Ramos (cell line): ENCODE measurements at regions not wholly inside any gene's neighbourhood (a gene's known extent, or its start where the extent isn't known, plus 50 kb on each side); places are given as distances from the start of the nearest gene placed in this dataset.

Experiments used
- in situ Hi-C: fragments of 300-500 bp; cut with MboI; formaldehyde crosslinking; loops from one replicate; pipeline ENCODE4 v1.14.3; 2022; ENCODE audit warnings: low sequenced_read_pairs; ENCODE audit not compliant: unreplicated experiment

GRCh38 chr13:110773480-110773879 lies 60.0 kb downstream of the ING1 start:
- in situ Hi-C loops = no loop called here

GRCh38 chr13:110774051-110774450 lies 60.6 kb downstream of the ING1 start:
- in situ Hi-C loops = no loop called here

GRCh38 chr13:110774490-110774889 lies 61.0 kb downstream of the ING1 start:
- in situ Hi-C loops = no loop called here

- in situ Hi-C loops = no loop called here
Observed at GRCh38 chr13:110775576-110775975, 62.1 kb downstream of the ING1 start.

GRCh38 chr13:110777251-110777820 lies 63.8 kb downstream of the ING1 start:
- in situ Hi-C loops = no loop called here

- in situ Hi-C loops = no loop called here
Observed at GRCh38 chr13:110779022-110779421, 65.5 kb downstream of the ING1 start.

- in situ Hi-C loops = no loop called here
Observed at GRCh38 chr13:110780422-110780821, 66.9 kb downstream of the ING1 start.

- in situ Hi-C loops = no loop called here
Observed at GRCh38 chr13:110782185-110782584, 68.7 kb downstream of the ING1 start.

- in situ Hi-C loops = no loop called here
Observed at GRCh38 chr13:110784704-110785103, 71.2 kb downstream of the ING1 start.

- in situ Hi-C loops = no loop called here
Observed at GRCh38 chr13:110788778-110789177, 75.3 kb downstream of the ING1 start.

- in situ Hi-C loops = no loop called here
Observed at GRCh38 chr13:110789871-110790270, 76.4 kb downstream of the ING1 start.

GRCh38 chr13:110790371-110790770 lies 76.9 kb downstream of the ING1 start:
- in situ Hi-C loops = no loop called here

- in situ Hi-C loops = no loop called here
Observed at GRCh38 chr13:110794209-110794608, 80.7 kb downstream of the ING1 start.

GRCh38 chr13:110797230-110797877 lies 83.9 kb downstream of the ING1 start:
- in situ Hi-C loops = no loop called here

GRCh38 chr13:110798081-110798994 lies 84.8 kb downstream of the ING1 start:
- in situ Hi-C loops = no loop called here

- in situ Hi-C loops = loop anchor here (25.0 kb wide), 1 partner anchor 337 kb away; no protein-coding TSS in a partner anchor
Observed at GRCh38 chr13:110799246-110800236, 86.0 kb downstream of the ING1 start.

GRCh38 chr13:110801044-110801443 lies 87.5 kb downstream of the ING1 start:
- in situ Hi-C loops = loop anchor here (25.0 kb wide), 1 partner anchor 339 kb away; no protein-coding TSS in a partner anchor

GRCh38 chr13:110802260-110802659 lies 88.8 kb downstream of the ING1 start:
- in situ Hi-C loops = loop anchor here (25.0 kb wide), 1 partner anchor 340 kb away; no protein-coding TSS in a partner anchor

GRCh38 chr13:110806636-110807035 lies 93.1 kb downstream of the ING1 start:
- in situ Hi-C loops = loop anchor here (25.0 kb wide), 1 partner anchor 344 kb away; no protein-coding TSS in a partner anchor

- in situ Hi-C loops = loop anchor here (25.0 kb wide), 1 partner anchor 345 kb away; no protein-coding TSS in a partner anchor
Observed at GRCh38 chr13:110807546-110807945, 94.0 kb downstream of the ING1 start.
